ENCODE measurements at regions not wholly inside any gene's neighbourhood (a gene's known extent, or its start where the extent isn't known, plus 50 kb on each side); places are given as distances from the start of the nearest gene placed in this dataset.

- no peak for TF ChIP-seq CTCF (IDR thresholded peaks at IDR 0.05)
- TF ChIP-seq GABPB1 (CRISPR knock-in tag; IDR thresholded peaks at IDR 0.05) = no peak
- no peak for TF ChIP-seq EMX1 (CRISPR knock-in tag; IDR thresholded peaks at IDR 0.05)
- no peak for TF ChIP-seq ZNF416 (CRISPR knock-in tag; IDR thresholded peaks at IDR 0.05)
- TF ChIP-seq ATF6 (CRISPR knock-in tag; IDR thresholded peaks at IDR 0.05) = no peak
These were observed 172.2 kb downstream of the SEC14L1 start (continued) for GRCh38 chr17:77312786-77313599.

- no peak for ATAC-seq
- H3K9me3 Mint-ChIP-seq = no peaks in the 10 kb centered on the region
- no peak for DNase-seq (ENCODE audit: low spot score)
- no peak overlapping the region for H3K4me3 Mint-ChIP-seq
- H3K27ac Mint-ChIP-seq = no peak overlapping the region
- POLR2A ChIA-PET = interaction anchor here (0.7 kb wide), 1 partner anchor 65 kb away, joined by 3 read pairs; no protein-coding TSS in a partner anchor
- CTCF ChIA-PET = interaction anchor here (0.7 to 0.8 kb wide), 2 partner anchors 9 to 302 kb away, joined by 3 to 5 read pairs; no protein-coding TSS in a partner anchor
- no peaks in the 10 kb centered on the region for H3K27me3 Mint-ChIP-seq (ENCODE audit: low read depth)
- peaks cover 30% of the 10 kb centered on the region for H3K4me1 Mint-ChIP-seq
- no peaks in the 10 kb centered on the region; the same call in 1 of the 2 replicates for H3K36me3 Mint-ChIP-seq
- TF ChIP-seq FOXP1 (CRISPR knock-in tag; IDR thresholded peaks at IDR 0.05; ENCODE audit: borderline replicate concordance) (no peak), ATF3 (CRISPR knock-in tag; conservative IDR thresholded peaks at IDR 0.05) (no peak), CREM (CRISPR knock-in tag; IDR thresholded peaks at IDR 0.05) (no peak), SOX15 (CRISPR knock-in tag; IDR thresholded peaks at IDR 0.05) (no peak), AR (CRISPR knock-in tag; IDR thresholded peaks at IDR 0.05) (no peak), IRF1 (CRISPR knock-in tag; IDR thresholded peaks at IDR 0.05) (no peak), MYBL2 (CRISPR knock-in tag; IDR thresholded peaks at IDR 0.05) (no peak), PRRX2 (CRISPR knock-in tag; IDR thresholded peaks at IDR 0.05) (no peak), MAX (CRISPR knock-in tag; IDR thresholded peaks at IDR 0.05) (no peak), CBFB (CRISPR knock-in tag; IDR thresholded peaks at IDR 0.05; ENCODE audit: low read depth) (no peak), NR3C1 (CRISPR knock-in tag; conservative IDR thresholded peaks at IDR 0.05; ENCODE audit: low read depth) (no peak), E2F4 (CRISPR knock-in tag; IDR thresholded peaks at IDR 0.05; ENCODE audit: borderline replicate concordance, low read depth) (no peak), ZNF416 (CRISPR knock-in tag; IDR thresholded peaks at IDR 0.05) (no peak), ESRRA (CRISPR knock-in tag; IDR thresholded peaks at IDR 0.05; ENCODE audit: borderline replicate concordance) (no peak), NFATC4 (CRISPR knock-in tag; IDR thresholded peaks at IDR 0.05) (no peak), CDX4 (CRISPR knock-in tag; IDR thresholded peaks at IDR 0.05; ENCODE audit: borderline replicate concordance) (no peak), HMGXB4 (CRISPR knock-in tag; IDR thresholded peaks at IDR 0.05) (no peak), ETV6 (CRISPR knock-in tag; IDR thresholded peaks at IDR 0.05) (no peak), USF2 (CRISPR knock-in tag; IDR thresholded peaks at IDR 0.05) (no peak)
These were observed 173.1 kb downstream of the SEC14L1 start for GRCh38 chr17:77313831-77314230.

All from WTC11 (cell line).